ENCODE measurements at regions not wholly inside any gene's neighbourhood (a gene's known extent, or its start where the extent isn't known, plus 50 kb on each side); places are given as distances from the start of the nearest gene placed in this dataset.

- TF ChIP-seq CTCF (IDR thresholded peaks at IDR 0.05; ENCODE audit: poor library complexity, severe bottlenecking) (no peak), POLR2AphosphoS5 (IDR thresholded peaks at IDR 0.05) (no peak), EP300 (conservative IDR thresholded peaks at IDR 0.05; ENCODE audit: poor library complexity, severe bottlenecking) (no peak)
These were observed 255.8 kb downstream of the FAM43A start for GRCh38 chr3:194941360-194941955.
